ENCODE measurements at regions not wholly inside any gene's neighbourhood (a gene's known extent, or its start where the extent isn't known, plus 50 kb on each side); places are given as distances from the start of the nearest gene placed in this dataset.
A peak's percentile ranks its signal among the peaks of the same experiment; 100 is the strongest.

DNA sequence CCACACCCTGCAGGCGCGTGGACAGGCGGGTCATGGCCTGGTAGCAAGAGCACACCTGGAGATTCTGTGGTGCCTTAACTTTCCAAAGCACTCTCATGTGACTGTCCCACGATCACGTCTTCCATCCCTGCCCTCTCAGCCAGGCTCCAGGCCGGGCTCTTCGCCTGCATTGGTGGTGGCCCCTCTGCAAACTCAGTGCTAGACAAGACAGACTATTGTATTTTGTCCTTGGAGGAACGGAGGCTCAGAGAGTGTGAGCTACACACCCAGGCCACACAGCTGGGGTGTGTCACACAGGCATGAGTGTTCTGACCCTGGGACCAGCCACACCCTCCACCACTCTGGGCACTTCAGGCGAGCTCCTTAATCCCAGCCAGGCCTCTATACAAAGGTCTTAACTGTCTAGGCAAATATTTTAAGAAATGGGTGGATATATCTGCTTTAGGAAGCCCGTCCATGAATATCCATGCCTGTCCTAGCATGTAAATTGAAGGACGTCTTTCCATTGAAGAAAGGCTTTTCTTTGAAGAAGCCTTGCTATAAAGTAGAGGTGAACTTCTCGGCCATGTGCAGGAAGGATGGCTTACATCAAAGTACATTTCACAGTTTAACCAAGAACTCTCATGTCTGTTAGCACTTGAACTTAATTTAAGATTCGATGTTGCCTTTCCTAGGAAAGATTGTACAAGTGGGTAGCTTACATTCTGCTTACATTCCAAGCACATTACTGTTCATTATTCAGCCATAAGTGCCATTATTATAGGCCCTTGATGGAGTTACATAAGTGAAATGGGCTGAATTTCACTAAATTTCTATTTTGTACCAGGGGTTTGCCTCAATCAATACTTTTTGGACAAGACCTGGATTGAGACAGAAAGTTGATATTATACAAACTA is 263.9 kb downstream of the DLL1 start:
- TF ChIP-seq, protein P1, sequence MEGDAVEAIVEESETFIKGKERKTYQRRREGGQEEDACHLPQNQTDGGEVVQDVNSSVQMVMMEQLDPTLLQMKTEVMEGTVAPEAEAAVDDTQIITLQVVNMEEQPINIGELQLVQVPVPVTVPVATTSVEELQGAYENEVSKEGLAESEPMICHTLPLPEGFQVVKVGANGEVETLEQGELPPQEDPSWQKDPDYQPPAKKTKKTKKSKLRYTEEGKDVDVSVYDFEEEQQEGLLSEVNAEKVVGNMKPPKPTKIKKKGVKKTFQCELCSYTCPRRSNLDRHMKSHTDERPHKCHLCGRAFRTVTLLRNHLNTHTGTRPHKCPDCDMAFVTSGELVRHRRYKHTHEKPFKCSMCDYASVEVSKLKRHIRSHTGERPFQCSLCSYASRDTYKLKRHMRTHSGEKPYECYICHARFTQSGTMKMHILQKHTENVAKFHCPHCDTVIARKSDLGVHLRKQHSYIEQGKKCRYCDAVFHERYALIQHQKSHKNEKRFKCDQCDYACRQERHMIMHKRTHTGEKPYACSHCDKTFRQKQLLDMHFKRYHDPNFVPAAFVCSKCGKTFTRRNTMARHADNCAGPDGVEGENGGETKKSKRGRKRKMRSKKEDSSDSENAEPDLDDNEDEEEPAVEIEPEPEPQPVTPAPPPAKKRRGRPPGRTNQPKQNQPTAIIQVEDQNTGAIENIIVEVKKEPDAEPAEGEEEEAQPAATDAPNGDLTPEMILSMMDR (conservative IDR thresholded peaks at IDR 0.05; ENCODE audit: low read depth), result no peak
- POLR2A ChIA-PET (ENCODE audit: low non-redundant PET), result interaction anchor here (0.6 kb wide), 1 partner anchor 122 kb away, joined by 3 read pairs; no protein-coding TSS in a partner anchor
- CTCF ChIA-PET, result interaction anchor here (1.0 kb wide), 1 partner anchor 237 kb away, joined by 5 read pairs; no protein-coding TSS in a partner anchor
- peak overlapping the region; percentile 96 for H3K27ac ChIP-seq
- DNase-seq (ENCODE audit: low spot score), result peak; percentile 32

DNA sequence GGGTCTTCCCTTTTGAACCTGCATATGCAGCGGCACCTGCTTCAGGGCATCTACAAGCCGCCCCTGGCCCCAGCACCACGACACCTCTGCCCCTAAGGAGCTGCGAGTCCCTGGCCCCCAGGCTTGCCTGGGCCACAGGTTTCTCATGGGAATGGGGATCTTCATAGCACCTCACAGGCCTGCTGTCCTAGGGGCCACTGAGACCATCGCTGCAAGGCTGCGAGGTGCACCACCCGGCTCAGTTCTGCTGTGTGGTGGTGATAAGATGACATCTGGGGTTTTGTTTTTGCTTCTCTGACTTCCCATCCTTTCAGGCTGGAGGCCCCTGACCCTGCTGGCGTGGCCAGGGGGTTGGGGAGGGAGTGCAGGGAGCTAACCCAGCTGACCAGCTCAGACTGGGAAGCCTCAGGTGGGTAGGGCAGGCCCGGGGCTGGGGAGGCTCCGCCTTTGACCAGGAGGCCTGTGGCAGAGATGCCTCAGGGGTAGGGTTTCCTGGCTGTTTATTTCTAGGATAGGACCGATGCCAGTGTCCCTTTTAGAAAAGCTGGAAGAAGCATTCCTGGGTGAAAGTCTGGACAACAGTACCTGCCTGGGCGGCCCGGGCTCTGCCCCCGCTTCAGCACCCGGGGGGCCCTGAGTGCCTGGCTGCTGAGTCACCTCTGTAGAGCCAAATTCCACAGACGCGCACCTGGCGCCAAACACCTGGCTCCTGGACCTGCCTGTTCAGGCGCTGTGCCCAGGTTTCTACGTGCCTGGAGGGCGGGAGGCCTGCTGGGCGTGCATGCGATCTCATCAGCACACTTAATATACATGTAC is 264.7 kb downstream of the DLL1 start:
- TF ChIP-seq, protein P1 (conservative IDR thresholded peaks at IDR 0.05; ENCODE audit: low read depth), result no peak
- POLR2A ChIA-PET (ENCODE audit: low non-redundant PET), result interaction anchor here (0.6 kb wide), 1 partner anchor 121 kb away, joined by 3 read pairs; no protein-coding TSS in a partner anchor
- H3K27ac ChIP-seq, result peak overlapping the region; percentile 96
- CTCF ChIA-PET, result interaction anchor here (0.7 to 1.0 kb wide), 2 partner anchors 236 to 274 kb away, joined by 3 to 5 read pairs; no protein-coding TSS in a partner anchor
- peak; percentile 87 for DNase-seq (ENCODE audit: low spot score)

DNA sequence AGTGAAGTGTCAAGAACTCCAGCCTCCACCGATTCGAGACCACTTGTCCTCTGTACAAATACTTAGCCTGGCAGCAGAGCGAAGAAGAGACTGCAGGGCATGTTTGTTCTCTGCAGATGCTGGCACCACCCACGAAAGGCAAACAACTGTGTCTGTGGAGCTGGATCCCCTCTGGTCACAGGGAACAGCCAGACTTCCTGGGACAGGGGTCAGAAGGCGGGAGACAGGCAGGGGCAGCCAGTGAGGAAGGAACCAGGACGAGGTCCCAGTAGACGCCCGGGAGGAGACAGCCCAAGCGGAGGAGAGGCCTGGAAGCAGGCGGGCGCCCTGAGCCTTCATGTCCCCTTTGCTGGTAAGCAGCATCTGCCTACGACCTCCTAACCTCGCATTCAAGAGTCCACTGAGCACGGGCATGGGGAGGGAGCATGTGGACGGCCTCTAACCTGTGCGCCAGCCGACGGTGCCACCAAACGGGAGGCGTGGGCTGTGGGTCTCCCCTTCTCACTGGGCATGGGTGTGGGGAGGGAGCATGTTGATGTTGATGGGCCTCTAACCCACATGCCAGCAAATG is 265.5 kb downstream of the DLL1 start:
- peak overlapping the region; percentile 96 for H3K27ac ChIP-seq
- ChIA-PET POLR2A (ENCODE audit: low non-redundant PET) (no interaction called here), CTCF (no interaction called here)
- no peak for DNase-seq (ENCODE audit: low spot score)
- TF ChIP-seq, protein P1 (conservative IDR thresholded peaks at IDR 0.05; ENCODE audit: low read depth), result no peak

DNA sequence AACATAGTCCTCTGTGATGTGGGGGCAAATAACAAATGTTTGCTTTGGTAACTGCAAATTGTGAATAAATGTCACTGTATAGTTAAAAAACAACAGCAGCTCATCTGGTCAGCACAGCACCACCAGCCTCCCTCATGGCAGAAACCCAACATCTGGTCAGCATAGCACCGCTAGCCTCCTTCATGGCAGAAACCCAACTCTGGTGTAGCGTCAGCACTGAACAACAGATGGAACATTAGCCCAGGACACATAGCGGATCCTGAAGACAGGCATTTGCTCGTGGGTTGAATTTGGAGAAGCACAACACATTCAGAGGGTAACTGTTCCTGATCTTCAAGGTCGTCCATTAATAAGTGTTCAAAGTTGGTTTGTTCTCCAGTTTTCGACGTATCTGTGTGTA is 265.9 kb downstream of the DLL1 start:
- TF ChIP-seq, protein P1 (conservative IDR thresholded peaks at IDR 0.05; ENCODE audit: low read depth), result no peak
- ChIA-PET CTCF (no interaction called here), POLR2A (ENCODE audit: low non-redundant PET) (no interaction called here)
- H3K27ac ChIP-seq, result peak overlapping the region; percentile 96
- no peak for DNase-seq (ENCODE audit: low spot score)

DNA sequence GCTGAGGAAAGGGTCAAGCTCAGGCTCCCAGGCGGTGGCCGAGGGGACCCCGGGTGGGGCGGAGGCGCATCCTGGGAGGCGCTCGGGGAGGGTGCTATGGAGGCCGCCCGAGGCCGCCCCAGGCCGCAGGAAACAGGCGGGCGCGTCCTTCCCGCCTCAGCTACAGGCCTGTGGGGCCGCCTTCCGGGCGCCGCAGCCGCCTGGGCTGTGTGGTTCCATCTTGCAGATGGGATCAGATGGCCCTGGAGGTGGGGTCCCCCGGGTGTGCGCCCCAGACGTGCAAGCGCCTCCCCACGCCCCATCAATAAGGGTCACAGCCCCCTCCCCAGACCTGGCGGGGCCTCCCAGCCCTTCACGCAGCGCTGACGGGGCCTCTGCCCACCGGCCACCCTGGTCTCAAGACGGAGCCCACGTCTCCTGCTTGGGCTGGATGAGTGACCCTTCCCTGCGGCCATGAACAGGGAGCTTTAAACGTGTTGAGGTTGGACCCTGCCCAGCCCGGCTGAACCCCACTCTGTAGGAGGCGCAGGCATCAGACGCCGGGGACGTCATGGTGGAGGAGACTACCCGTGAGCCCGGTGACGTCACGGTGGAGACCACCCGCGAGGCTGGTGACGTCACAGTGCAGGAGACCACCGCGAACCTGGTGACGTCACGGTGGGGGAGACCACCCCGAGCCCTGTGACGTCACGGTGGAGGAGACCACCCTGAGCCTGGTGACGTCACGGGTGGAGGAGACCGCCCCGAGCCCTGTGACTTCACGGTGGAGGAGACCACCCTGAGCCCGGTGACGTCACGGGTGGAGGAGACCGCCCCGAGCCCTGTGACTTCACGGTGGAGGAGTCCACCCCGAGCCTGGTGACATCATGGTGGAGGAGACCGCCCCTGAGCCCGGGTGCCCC is 267.0 kb downstream of the DLL1 start:
- DNase-seq (ENCODE audit: low spot score), result no peak

More for the DNA sequence above, 267.0 kb downstream of the DLL1 start:
- CTCF ChIA-PET, result interaction anchor here (0.6 kb wide), 1 partner anchor 95 kb away, joined by 3 read pairs; no protein-coding TSS in a partner anchor
- POLR2A ChIA-PET (ENCODE audit: low non-redundant PET), result no interaction called here
- TF ChIP-seq, protein P1 (conservative IDR thresholded peaks at IDR 0.05; ENCODE audit: low read depth), result no peak
- no peak overlapping the region for H3K27ac ChIP-seq

Data from RWPE1 (cell line).